CD4-positive, alpha-beta T cell (primary cell): ENCODE measurements at regions not wholly inside any gene's neighbourhood (a gene's known extent, or its start where the extent isn't known, plus 50 kb on each side); places are given as distances from the start of the nearest gene placed in this dataset.

Source experiments
- ATAC-seq: fragments of 200-7000 bp; cut with Tn5 transposase; one replicate; pipeline ENCODE4 v1.10.0; 2022; ENCODE audit warnings: mild to moderate bottlenecking; ENCODE audit not compliant: poor library complexity
- CTCF ChIA-PET: fragments of 350-600 bp; sonication (Branson Sonifier 250); formaldehyde crosslinking; loops from one replicate; lab custom pipeline; 2021; ENCODE audit warnings: antibody characterized with exemption, inconsistent platforms; lab: Charles Lee
- POLR2A ChIA-PET: fragments of 350-600 bp; sonication (Branson Sonifier 250); formaldehyde crosslinking; loops from one replicate; lab custom pipeline; 2021; ENCODE audit warnings: antibody characterized with exemption, inconsistent platforms; lab: Charles Lee
- DNase-seq, 14 experiments: peaks; one replicate each; pipeline ENCODE4 v3.0.0-alpha.2; 2013 to 2020; ENCODE audit warnings: mixed read lengths in 2 of 14
- H3K27ac ChIP-seq, 2 donors: one replicate each; pipeline versions ENCODE4 v1.5.1 to v1.7.0; 2013; ENCODE audit warnings: low read length in 2 of 2, low read depth in 1 of 2, mild to moderate bottlenecking in 1 of 2
- H3K27me3 ChIP-seq, 2 experiments: 1 replicate in 1 of 2; 2 replicates in 1 of 2; pipeline versions ENCODE4 v1.6.1 to v1.7.0; 2013; ENCODE audit warnings: low read length in 2 of 2, control low read depth in 1 of 2, mild to moderate bottlenecking in 1 of 2, moderate library complexity in 1 of 2; ENCODE audit not compliant: insufficient read depth in 2 of 2, control insufficient read depth in 1 of 2
- H3K36me3 ChIP-seq: one replicate; pipeline ENCODE4 v1.6.1; 2013; ENCODE audit warnings: low read length, control low read depth; ENCODE audit not compliant: insufficient read depth
- H3K4me1 ChIP-seq: one replicate; pipeline ENCODE4 v1.6.1; 2013; ENCODE audit warnings: low read length, control low read depth; ENCODE audit not compliant: insufficient read depth
- H3K4me3 ChIP-seq: one replicate; pipeline ENCODE4 v1.5.1; 2013; ENCODE audit warnings: mild to moderate bottlenecking, low read length, moderate library complexity
- H3K9me3 ChIP-seq, 2 experiments: 1 replicate in 1 of 2; 2 replicates in 1 of 2; pipeline versions ENCODE4 v1.6.1 to v1.7.0; 2013; ENCODE audit warnings: low read length in 2 of 2, mild to moderate bottlenecking in 2 of 2, control low read depth in 1 of 2, moderate library complexity in 1 of 2; ENCODE audit not compliant: control insufficient read depth in 1 of 2, insufficient read depth in 1 of 2
- H3K27ac Mint-ChIP-seq: one replicate; pipeline ENCODE4 v1.8.0; 2020; ENCODE audit warnings: mixed read lengths
- H3K27me3 Mint-ChIP-seq: one replicate; pipeline ENCODE4 v1.8.0; 2021; ENCODE audit warnings: mixed read lengths
- H3K36me3 Mint-ChIP-seq: one replicate; pipeline ENCODE4 v1.8.0; 2021; ENCODE audit warnings: low read depth, mixed read lengths
- H3K4me1 Mint-ChIP-seq: one replicate; pipeline ENCODE4 v1.8.0; 2021; ENCODE audit warnings: low read depth, mixed read lengths
- H3K4me3 Mint-ChIP-seq: one replicate; pipeline ENCODE4 v1.8.0; 2020; ENCODE audit warnings: mild to moderate bottlenecking, mixed read lengths
- H3K9me3 Mint-ChIP-seq: one replicate; pipeline ENCODE4 v1.8.0; 2020; ENCODE audit warnings: mixed read lengths
- intact Hi-C, 2 experiments: fragments of 100-400 bp; cut with DNase I in 1 of 2; cut with micrococcal nuclease in 1 of 2; formaldehyde crosslinking; loops; one replicate each; pipeline versions ENCODE4 v1.15.1 to v1.9.0; 2023 to 2025; cut with DNase I, micrococcal nuclease
- TF ChIP-seq, protein P1 (sequence below): fragments of 200-600 bp; IDR thresholded peaks from one replicate; pipeline ENCODE4 v1.8.0; 2022; ENCODE audit warnings: antibody characterized with exemption, mild to moderate bottlenecking

GRCh38 chr1:90200646-90201205 lies 205.8 kb downstream of the ZNF326 start:
- H3K27ac Mint-ChIP-seq = no peak overlapping the region
- DNase-seq (no peak), ATAC-seq (no peak)
- H3K4me1 ChIP-seq = no peaks in the 10 kb centered on the region
- H3K27ac ChIP-seq = no peak overlapping the region
- H3K36me3 ChIP-seq = no peaks in the 10 kb centered on the region
- intact Hi-C loops = no loop called here
- no peak overlapping the region for H3K4me3 ChIP-seq
- H3K36me3 Mint-ChIP-seq = no peaks in the 10 kb centered on the region
- no peaks in the 10 kb centered on the region for H3K27me3 ChIP-seq
- ChIA-PET POLR2A (no interaction called here), CTCF (no interaction called here)
- H3K27me3 Mint-ChIP-seq = peaks cover 19% of the 10 kb centered on the region
- no peaks in the 10 kb centered on the region for H3K4me1 Mint-ChIP-seq
- TF ChIP-seq, protein P1, sequence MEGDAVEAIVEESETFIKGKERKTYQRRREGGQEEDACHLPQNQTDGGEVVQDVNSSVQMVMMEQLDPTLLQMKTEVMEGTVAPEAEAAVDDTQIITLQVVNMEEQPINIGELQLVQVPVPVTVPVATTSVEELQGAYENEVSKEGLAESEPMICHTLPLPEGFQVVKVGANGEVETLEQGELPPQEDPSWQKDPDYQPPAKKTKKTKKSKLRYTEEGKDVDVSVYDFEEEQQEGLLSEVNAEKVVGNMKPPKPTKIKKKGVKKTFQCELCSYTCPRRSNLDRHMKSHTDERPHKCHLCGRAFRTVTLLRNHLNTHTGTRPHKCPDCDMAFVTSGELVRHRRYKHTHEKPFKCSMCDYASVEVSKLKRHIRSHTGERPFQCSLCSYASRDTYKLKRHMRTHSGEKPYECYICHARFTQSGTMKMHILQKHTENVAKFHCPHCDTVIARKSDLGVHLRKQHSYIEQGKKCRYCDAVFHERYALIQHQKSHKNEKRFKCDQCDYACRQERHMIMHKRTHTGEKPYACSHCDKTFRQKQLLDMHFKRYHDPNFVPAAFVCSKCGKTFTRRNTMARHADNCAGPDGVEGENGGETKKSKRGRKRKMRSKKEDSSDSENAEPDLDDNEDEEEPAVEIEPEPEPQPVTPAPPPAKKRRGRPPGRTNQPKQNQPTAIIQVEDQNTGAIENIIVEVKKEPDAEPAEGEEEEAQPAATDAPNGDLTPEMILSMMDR = no peak
- peaks cover 0 to 3% of the 10 kb centered on the region in 2 experiments for H3K9me3 ChIP-seq
- no peaks in the 10 kb centered on the region for H3K9me3 Mint-ChIP-seq
- H3K4me3 Mint-ChIP-seq = no peak overlapping the region

DNA sequence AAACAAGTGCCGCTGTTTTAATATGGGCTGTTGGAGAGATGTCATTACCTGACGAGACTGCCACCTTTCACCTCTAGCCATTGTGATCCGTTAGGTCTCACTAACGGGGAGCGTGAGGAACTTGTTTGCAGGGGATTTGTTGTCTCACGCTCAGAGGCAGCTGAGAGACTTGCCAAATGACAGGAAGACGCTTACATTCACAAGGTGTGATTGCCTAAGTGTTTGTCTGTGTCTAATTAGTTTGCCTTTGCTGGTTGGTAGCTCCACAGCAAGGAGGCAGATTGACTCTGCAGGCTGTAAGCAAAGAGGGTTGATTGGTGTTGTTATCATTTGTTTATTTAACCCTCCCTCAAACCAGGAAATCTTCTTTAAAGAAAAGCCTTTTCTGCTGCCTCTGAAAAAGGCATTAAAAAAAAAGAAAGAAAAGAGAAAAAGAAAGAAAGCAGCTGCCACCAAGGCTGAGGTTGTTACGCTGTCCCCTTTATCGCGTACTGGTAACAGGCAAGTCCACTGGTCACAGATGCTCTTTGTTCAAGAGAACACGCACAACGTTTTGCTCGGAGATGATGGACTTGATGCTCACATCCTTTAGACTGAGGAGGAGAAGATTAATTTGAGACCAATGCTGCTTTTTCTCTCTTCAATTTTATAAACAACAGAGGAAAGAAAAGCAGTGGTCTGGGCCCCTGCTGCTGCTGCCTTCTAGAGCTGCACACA lies 203.9 kb downstream of the ZNF326 start:
- Histone ChIP-seq H3K9me3 (peaks cover 0 to 3% of the 10 kb centered on the region in 2 experiments), H3K4me3 (no peak overlapping the region), H3K27ac (no peak overlapping the region), H3K4me1 (no peaks in the 10 kb centered on the region), H3K36me3 (no peaks in the 10 kb centered on the region), H3K27me3 (peaks cover 0 to 3% of the 10 kb centered on the region in 2 experiments)
- no peaks in the 10 kb centered on the region for H3K36me3 Mint-ChIP-seq
- no peaks in the 10 kb centered on the region for H3K9me3 Mint-ChIP-seq
- no peak for DNase-seq
- no peak overlapping the region for H3K4me3 Mint-ChIP-seq
- ChIA-PET POLR2A (no interaction called here), CTCF (no interaction called here)
- H3K27me3 Mint-ChIP-seq = peaks cover 23% of the 10 kb centered on the region
- ATAC-seq = no peak
- no peaks in the 10 kb centered on the region for H3K4me1 Mint-ChIP-seq
- TF ChIP-seq, protein P1 = no peak
- no peak overlapping the region for H3K27ac Mint-ChIP-seq
- intact Hi-C loops = no loop called here

DNA sequence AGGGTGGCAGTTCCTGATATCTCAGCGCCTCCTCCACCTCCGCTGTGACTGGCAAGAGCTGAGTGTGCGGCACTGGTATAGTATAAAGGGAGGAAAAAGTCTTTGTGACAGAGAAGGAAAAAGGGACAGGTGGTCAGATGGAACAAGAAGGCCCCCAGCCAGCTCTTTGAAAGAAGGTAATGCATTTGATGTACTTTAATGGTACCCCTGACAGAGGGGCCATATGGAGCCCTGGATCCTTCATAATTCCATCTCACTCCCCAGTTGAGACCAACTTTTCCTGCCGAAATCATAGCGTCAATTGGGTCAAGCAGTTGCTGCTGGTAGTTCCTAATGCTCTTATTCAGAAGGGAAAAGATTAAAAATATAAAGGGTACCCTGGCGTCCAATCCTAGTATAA lies 198.2 kb downstream of the ZNF326 start:
- Mint-ChIP-seq H3K27me3 (peaks cover 19% of the 10 kb centered on the region), H3K4me3 (no peak overlapping the region), H3K9me3 (no peaks in the 10 kb centered on the region), H3K27ac (no peak overlapping the region), H3K36me3 (no peaks in the 10 kb centered on the region), H3K4me1 (no peaks in the 10 kb centered on the region)
- no peaks in the 10 kb centered on the region for H3K4me1 ChIP-seq
- DNase-seq (no peak), ATAC-seq (no peak)
- intact Hi-C loops = no loop called here
- no peak overlapping the region for H3K4me3 ChIP-seq
- ChIA-PET CTCF (no interaction called here), POLR2A (no interaction called here)
- TF ChIP-seq, protein P1 = no peak
- H3K36me3 ChIP-seq = no peaks in the 10 kb centered on the region
- peaks cover 0 to 3% of the 10 kb centered on the region in 2 experiments for H3K9me3 ChIP-seq
- no peak overlapping the region for H3K27ac ChIP-seq
- peaks cover under 1 to 4% of the 10 kb centered on the region in 2 experiments for H3K27me3 ChIP-seq
